Ectodermal cell (in vitro differentiated cells): ENCODE measurements at regions not wholly inside any gene's neighbourhood (a gene's known extent, or its start where the extent isn't known, plus 50 kb on each side); places are given as distances from the start of the nearest gene placed in this dataset.

Source experiments
- H3K27ac ChIP-seq: 2 replicates; pipeline ENCODE4 v1.7.0; 2013; ENCODE audit warnings: mild to moderate bottlenecking, low read depth, low read length; ENCODE audit not compliant: insufficient read depth, poor library complexity, severe bottlenecking
- H3K27me3 ChIP-seq: 2 replicates; pipeline ENCODE4 v1.7.0; 2013; ENCODE audit warnings: mild to moderate bottlenecking, low read length; ENCODE audit not compliant: insufficient read depth, control insufficient read depth, poor library complexity, severe bottlenecking
- H3K36me3 ChIP-seq: one replicate; pipeline ENCODE4 v1.7.0; 2013; ENCODE audit warnings: low read length; ENCODE audit not compliant: control insufficient read depth, insufficient read depth
- H3K4me1 ChIP-seq: one replicate; pipeline ENCODE4 v1.7.0; 2013; ENCODE audit warnings: low read length; ENCODE audit not compliant: control insufficient read depth, insufficient read depth
- H3K4me3 ChIP-seq: 2 replicates; pipeline ENCODE4 v1.7.0; 2013; ENCODE audit warnings: low read depth, low read length, control low read depth; ENCODE audit not compliant: insufficient read depth
- H3K9me3 ChIP-seq: 2 replicates; pipeline ENCODE4 v1.7.0; 2013; ENCODE audit warnings: mild to moderate bottlenecking, low read length, moderate library complexity; ENCODE audit not compliant: control insufficient read depth
- WGBS, 2 experiments: methylation state at CpG; one replicate each; pipeline ENCODE4 v1.1.7; 2013; ENCODE audit warnings: missing lambda C conversion rate in 2 of 2; 5-methylcytosine and 5-hydroxymethylcytosine counted together

DNA sequence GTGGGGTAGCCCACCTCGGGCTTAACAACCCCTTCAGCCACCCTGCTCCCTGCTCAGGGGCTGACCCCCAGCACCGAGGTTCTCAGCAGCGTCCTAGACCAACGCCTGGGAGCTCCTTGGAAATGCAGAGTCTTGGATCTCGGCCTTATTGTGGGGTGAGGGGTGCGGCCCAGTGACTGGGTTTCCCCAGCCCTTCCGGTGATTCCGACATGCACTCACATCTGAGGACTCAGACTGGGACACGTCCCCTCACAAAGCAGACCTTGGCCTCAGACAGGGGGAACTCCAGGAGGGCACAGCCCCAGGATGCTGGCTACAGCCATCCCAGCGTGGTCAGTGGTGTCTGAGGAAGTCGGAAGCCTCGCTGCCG, 117.7 kb downstream of the RFLNA start:
- peaks cover 16% of the 10 kb centered on the region for H3K4me1 ChIP-seq
- no peaks in the 10 kb centered on the region for H3K9me3 ChIP-seq
- no peaks in the 10 kb centered on the region for H3K27me3 ChIP-seq
- H3K4me3 ChIP-seq: no peak overlapping the region
- no peak overlapping the region for H3K27ac ChIP-seq
- no peaks in the 10 kb centered on the region for H3K36me3 ChIP-seq
- WGBS, 2 experiments: 94% methylated on average over 13 of the region's 13 CpGs

DNA sequence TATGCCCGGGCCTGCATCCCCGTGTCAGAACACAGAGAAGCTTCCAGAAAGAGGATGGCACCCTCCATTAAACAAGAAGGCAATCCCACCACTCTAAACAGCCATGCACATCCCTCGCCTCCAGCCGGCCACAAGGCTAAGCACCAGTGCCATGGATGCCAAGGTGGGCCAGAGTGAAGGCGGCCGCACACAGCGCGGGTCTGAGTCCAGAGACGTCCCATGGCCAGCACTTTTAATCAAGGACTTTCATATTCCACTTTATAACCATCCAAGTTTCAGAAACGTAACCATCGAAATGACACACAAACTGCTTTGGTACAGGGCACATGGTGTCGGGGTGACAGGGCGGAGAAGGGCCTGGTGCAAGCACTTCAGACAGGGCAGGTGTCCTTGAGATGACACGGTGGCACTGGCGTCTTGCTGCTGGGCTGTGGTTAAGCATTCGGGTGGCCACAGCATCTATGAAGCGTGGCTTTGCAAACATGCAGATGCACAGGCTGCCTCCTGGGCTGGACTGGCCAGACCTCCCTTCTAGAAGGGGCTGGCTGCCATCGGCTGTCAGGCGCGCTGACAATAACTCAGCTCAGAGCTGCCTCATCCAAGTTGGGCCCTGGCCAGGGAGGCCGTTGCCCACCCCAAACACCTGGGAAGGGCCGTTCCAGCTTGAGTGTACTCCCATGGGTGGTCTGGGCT, 117.2 kb downstream of the RFLNA start:
- Histone ChIP-seq H3K27me3 (no peaks in the 10 kb centered on the region), H3K4me1 (peaks cover 16% of the 10 kb centered on the region), H3K36me3 (no peaks in the 10 kb centered on the region), H3K9me3 (no peaks in the 10 kb centered on the region), H3K27ac (no peak overlapping the region), H3K4me3 (no peak overlapping the region)
- 92 to 93% methylated on average over 22 of the region's 22 CpGs for WGBS, 2 experiments

DNA sequence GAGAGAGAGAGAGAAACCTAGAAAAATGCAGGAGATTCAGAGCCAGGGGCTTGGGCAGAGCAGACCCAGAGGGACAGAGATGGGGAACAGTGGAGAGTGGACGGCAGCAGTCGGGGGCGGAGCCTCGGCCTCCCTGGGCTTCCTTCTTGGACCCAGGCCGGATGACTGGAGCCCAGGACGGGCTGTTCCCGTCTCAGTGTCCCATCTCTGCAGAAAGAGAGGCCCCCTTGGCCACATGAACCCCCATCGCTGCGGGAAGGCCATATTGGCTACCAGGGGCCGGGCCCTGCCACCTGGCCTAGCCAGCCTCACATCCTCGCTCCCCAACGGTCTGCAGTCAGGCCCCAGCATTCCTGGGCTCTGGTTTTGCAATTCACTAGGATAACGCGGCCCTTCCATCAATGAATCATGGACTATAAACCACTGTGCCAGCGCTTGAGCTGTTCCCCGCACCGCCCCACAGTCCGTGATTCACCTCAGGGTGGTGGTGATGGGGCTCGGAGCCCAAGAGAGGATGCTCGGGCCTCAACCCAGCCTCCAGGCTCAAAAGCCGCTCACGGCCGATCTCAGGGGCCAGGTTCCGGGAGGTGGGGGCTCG, 116.5 kb downstream of the RFLNA start:
- H3K4me3 ChIP-seq: no peak overlapping the region
- 79 to 80% methylated on average over 25 of the region's 25 CpGs for WGBS, 2 experiments
- H3K9me3 ChIP-seq: no peaks in the 10 kb centered on the region
- no peaks in the 10 kb centered on the region for H3K27me3 ChIP-seq
- H3K36me3 ChIP-seq: no peaks in the 10 kb centered on the region
- H3K27ac ChIP-seq: no peak overlapping the region
- peaks cover 16% of the 10 kb centered on the region for H3K4me1 ChIP-seq

DNA sequence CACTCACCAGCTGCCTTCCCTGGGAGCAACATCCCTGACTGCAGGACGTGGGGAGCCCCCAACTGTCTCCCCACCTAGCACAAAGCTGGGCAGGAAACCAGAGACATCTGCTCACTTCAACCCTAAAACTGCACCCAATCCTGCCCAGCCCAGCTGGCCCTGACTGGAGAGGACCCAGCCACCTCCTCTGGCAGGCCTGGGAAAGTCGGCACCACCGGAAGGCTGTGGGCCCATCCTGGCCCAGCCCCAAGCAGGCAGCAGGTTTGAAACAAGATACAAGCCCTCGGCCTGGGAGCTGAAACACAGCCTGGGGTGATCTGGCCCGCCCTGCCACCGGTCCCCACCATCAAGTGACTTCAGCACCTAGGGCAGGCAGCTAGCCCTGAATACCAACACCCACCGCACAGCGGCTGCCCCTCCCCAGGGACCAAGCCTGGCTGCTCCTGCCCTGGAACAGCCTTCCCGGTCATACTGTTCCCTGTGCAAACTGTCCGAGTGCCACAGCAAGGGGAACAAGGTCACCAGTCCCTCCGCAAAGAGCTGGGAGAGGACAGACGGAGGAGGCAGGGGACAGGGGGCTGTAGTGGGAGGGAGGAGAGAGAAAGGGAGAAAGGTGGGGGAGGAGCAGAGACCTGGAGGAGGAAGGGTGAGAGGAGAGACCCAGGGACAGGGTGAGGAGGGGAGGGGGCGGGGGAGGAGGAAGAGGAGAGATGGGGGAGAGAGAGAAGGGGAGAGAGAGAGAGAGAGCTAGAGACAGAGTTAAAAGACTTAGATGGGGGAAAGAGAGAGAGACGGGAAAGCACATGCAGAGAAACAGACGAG, 115.7 kb downstream of the RFLNA start:
- Histone ChIP-seq H3K9me3 (no peaks in the 10 kb centered on the region), H3K27ac (no peak overlapping the region), H3K4me1 (peaks cover 16% of the 10 kb centered on the region), H3K36me3 (no peaks in the 10 kb centered on the region), H3K4me3 (no peak overlapping the region), H3K27me3 (no peaks in the 10 kb centered on the region)
- 55 to 58% methylated on average over 15 of the region's 15 CpGs for WGBS, 2 experiments

DNA sequence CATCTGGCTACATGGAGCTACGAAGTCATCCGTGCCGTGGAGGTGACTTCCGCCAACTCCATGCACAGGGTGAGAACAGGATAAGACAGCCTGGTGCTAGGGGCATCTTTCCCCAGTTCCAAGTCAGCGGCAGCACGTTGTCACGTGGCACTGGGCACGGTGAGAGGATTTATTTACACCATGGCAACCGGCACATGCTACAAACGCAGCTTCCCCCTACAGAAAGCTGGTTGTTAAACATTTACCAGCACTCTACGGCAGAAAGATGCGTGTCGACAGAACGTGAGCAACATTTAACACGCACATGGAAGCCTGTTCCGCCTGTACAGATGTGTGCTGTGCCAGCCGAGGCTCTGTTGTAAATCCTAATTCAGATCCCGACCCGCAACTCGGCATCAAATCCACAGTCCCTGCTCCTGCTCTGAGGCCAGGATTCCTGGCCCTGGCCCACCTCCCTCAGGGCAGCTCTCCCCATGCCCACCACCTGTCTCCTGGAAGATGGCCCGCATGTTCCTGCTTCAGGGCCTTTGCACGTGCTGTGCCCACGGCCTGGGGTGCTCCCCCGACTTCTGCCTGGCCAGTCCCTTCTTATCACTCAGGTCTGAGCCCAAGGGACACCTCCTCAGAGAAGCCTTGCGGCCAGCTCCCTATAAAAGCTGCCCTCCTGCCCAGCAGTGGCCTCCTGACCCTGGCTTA, 114.1 kb downstream of the RFLNA start:
- no peaks in the 10 kb centered on the region for H3K36me3 ChIP-seq
- 95% methylated on average over 25 of the region's 25 CpGs for WGBS, 2 experiments
- H3K27me3 ChIP-seq: no peaks in the 10 kb centered on the region
- no peak overlapping the region for H3K4me3 ChIP-seq
- H3K9me3 ChIP-seq: no peaks in the 10 kb centered on the region
- H3K27ac ChIP-seq: no peak overlapping the region
- H3K4me1 ChIP-seq: peaks cover 27% of the 10 kb centered on the region

DNA sequence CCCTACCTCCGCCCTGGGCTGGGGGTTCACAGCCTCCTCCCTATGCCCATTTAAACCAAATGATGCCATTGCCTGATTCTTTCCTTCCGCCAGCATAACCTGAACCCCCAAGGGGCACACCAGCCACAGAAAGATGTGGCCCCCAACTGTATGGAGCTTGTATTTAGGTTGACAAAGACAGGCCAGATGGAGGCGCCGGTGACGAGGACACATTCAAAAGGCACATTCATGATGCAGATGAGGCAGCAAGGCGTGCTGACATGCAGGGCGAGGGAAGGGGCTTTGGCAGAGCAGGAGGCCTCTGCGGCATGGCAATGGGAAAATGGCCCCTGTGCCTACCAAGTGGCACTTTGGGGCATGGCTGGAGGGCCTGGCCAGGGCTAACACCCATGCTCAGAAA, 112.2 kb downstream of the RFLNA start:
- H3K27me3 ChIP-seq: no peaks in the 10 kb centered on the region
- no peaks in the 10 kb centered on the region for H3K36me3 ChIP-seq
- H3K27ac ChIP-seq: no peak overlapping the region
- no peaks in the 10 kb centered on the region for H3K9me3 ChIP-seq
- no peak overlapping the region for H3K4me3 ChIP-seq
- 88 to 89% methylated on average over 8 of the region's 8 CpGs for WGBS, 2 experiments
- H3K4me1 ChIP-seq: peaks cover 42% of the 10 kb centered on the region

DNA sequence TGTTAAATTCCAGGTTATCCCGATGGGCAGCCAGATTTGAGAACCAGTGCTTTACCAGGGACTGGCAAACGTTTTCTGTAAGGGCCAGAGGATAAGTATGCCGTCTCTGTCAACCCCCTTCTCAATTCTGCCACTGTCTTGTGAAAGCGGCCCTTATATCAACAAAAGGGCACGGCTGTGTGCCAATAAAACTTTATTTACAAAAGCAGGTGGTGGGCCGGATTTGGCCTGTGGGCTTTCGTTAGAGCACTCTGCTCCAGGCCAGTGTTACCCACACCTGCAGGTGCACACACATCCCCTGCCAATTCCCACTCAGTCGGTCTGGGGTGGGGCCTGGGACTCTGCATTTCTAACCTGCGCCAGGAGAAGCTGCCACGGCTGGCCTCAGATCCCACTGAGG, 111.2 kb downstream of the RFLNA start:
- no peaks in the 10 kb centered on the region for H3K36me3 ChIP-seq
- no peak overlapping the region for H3K4me3 ChIP-seq
- no peak overlapping the region for H3K27ac ChIP-seq
- H3K4me1 ChIP-seq: peaks cover 44% of the 10 kb centered on the region
- H3K27me3 ChIP-seq: no peaks in the 10 kb centered on the region
- WGBS, 2 experiments: 92 to 93% methylated on average over 10 of the region's 10 CpGs
- H3K9me3 ChIP-seq: no peaks in the 10 kb centered on the region

DNA sequence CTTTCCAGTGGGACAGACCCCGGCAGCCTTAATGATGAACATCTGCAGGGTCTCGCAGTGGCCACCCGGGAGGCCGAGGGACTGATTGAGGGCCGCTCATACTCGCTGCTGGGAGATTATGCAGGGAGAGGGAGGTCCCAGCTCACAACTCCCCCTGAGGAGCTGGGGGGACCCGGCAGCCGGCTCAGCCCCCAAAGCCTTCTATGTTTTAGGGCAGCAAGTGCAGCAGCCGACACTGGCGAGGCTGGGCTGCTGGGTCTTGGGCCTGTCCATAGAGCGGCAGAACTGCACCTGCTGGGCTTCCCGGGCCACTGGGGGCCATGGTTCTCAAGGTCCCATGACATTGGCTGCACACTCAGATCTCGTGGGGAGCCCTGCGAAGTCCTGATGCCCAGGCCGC, 110.7 kb downstream of the RFLNA start:
- peaks cover 39% of the 10 kb centered on the region for H3K4me1 ChIP-seq
- no peaks in the 10 kb centered on the region for H3K9me3 ChIP-seq
- no peaks in the 10 kb centered on the region for H3K27me3 ChIP-seq
- 80 to 81% methylated on average over 15 of the region's 15 CpGs for WGBS, 2 experiments
- H3K27ac ChIP-seq: no peak overlapping the region
- H3K4me3 ChIP-seq: no peak overlapping the region
- H3K36me3 ChIP-seq: no peaks in the 10 kb centered on the region

DNA sequence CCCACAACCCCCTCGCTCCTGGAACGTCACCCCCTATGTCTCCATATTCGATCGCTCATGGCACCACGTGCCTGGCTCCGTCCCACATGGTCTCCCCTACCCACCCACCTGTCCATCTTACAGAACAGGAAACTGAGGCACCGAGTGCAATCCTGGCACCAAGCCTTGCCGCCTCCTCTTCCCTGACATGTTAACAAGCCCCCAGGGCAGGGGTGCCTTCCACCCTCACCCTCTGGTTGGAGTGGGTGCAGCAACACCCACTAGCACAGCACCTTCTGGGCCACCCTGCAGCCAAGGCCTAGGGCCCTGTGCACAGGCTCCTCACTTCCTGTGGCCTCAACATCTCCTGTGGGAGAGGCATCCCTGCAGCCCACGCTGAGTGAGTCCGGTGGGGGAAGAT, 110.3 kb downstream of the RFLNA start:
- Histone ChIP-seq H3K4me1 (peaks cover 35% of the 10 kb centered on the region), H3K27ac (no peak overlapping the region), H3K27me3 (no peaks in the 10 kb centered on the region), H3K36me3 (no peaks in the 10 kb centered on the region), H3K9me3 (no peaks in the 10 kb centered on the region), H3K4me3 (no peak overlapping the region)
- 84 to 87% methylated on average over 10 of the region's 10 CpGs for WGBS, 2 experiments
